Activated CD8-positive, alpha-beta memory T cell treated with anti-CD3 and anti-CD28 coated beads, Interleukin-2, amount 50 U/mL, for 1 hour (primary cell): ENCODE measurements at regions not wholly inside any gene's neighbourhood (a gene's known extent, or its start where the extent isn't known, plus 50 kb on each side); places are given as distances from the start of the nearest gene placed in this dataset.

Experiments
- DNase-seq: peaks from one replicate; pipeline ENCODE4 v3.0.0-alpha.2; 2020; ENCODE audit errors: extremely low read depth

DNA sequence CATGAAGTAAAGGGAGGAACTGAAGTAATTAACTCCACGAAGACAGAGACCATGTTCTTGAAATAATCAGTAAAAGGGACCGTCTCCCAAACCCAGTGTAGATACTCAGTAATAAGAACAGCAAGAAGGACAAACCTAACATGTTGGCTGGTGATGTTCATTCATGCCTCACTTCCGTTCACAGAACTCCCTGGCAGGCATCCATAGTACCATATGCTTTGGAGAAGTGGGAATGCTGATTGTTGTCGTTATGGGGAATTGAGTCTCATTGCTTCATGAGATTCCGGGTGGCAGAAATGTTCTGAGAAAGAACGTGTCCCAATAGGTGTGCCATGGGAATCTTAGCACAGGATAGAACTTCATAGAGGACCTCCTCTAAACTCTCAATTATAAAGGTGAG lies 452.3 kb downstream of the ZSWIM6 start:
- no peak for DNase-seq

- no peak for DNase-seq
Measured at GRCh38 chr5:61788548-61788947, 456.5 kb downstream of the ZSWIM6 start.

DNA sequence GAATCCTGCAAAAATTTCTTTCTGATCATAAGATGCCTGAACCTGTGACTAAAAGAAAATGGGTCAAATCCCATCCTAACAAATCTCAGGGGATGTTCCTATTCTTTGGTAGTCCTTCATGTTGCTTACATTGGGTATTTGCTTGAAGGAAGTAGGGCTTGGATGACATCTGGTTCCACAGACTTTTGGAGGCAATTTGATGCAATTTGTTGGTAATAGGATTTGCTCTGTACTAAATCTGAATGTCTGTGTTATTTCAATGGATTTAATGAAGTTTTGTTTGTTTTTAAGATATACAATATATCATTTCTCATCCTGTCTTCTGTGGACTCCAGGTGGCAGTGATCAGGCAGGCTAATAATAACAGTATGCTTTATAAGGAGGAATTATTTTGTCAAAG lies 457.9 kb downstream of the ZSWIM6 start:
- no peak for DNase-seq

GRCh38 chr5:61790678-61791077 lies 458.6 kb downstream of the ZSWIM6 start:
- no peak for DNase-seq

DNA sequence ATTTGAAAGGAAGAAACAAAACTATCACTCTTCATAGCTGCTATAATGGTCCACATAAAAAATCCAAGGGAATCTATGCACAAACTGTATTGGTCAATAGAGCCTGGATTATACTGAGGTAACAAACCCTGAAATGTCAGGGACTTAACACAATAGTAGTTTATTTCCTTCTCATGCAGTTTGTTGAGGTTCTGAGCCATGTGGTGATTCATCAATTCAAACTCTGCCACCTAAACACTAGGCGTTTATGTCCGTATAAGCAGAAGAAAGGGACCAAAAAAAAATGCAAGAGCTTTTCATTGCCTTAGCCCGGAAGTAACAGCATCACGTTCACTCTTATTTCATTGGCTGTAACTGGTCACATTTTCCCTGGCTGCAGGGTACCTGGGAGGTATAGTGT lies 464.7 kb downstream of the ZSWIM6 start:
- no peak for DNase-seq

GRCh38 chr5:61800450-61800849 lies 468.4 kb downstream of the ZSWIM6 start:
- no peak for DNase-seq

- DNase-seq, result no peak
Measured at GRCh38 chr5:61801174-61801573, 469.1 kb downstream of the ZSWIM6 start.

DNA sequence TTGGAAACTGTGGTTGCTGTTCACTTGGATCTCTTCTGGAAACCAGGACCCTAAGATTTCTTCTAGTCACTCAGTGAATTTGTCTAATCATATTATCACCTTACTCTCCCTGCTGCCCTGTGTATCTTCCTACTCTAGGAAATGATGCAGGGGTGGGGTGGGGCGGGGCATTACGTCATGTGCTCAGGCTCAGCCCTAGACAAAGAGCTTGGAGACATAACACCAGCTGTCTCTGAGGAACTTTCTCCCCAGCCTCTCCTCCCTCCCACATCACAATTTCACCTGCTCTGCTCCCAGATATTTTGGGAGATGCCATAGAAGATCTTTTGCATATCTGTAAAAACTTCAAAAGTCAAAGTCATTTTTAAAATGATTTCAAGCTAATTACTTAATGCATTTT lies 470.4 kb downstream of the ZSWIM6 start:
- DNase-seq, result no peak

- no peak for DNase-seq
Measured at GRCh38 chr5:61805101-61805500, 473.0 kb downstream of the ZSWIM6 start.

GRCh38 chr5:61806491-61807020 lies 474.5 kb downstream of the ZSWIM6 start:
- no peak for DNase-seq

- DNase-seq, result no peak
Measured at GRCh38 chr5:61808091-61808490, 476.0 kb downstream of the ZSWIM6 start.

GRCh38 chr5:61808909-61809308 lies 476.9 kb downstream of the ZSWIM6 start:
- no peak for DNase-seq

DNA sequence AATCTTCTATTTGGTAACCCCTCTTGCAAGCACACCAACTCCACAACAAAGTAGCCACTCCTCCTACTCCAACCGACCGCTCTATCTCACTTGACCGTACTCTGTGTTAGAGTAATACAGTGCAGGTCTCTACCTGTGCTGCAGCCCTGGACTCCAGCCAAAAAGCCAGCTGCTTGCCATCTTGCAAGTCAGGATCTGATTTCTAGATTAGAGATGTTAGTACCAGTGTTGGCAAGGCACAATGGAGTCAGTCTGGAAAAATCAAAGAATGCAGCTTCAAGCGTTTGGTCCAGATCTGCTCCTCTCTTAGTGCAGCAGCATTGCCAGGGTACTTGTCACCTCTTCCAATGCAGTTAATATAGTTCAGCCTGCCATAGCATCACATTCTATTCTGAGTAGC lies 477.6 kb downstream of the ZSWIM6 start:
- no peak for DNase-seq

GRCh38 chr5:61811052-61811451 lies 479.0 kb downstream of the ZSWIM6 start:
- DNase-seq, result no peak

DNA sequence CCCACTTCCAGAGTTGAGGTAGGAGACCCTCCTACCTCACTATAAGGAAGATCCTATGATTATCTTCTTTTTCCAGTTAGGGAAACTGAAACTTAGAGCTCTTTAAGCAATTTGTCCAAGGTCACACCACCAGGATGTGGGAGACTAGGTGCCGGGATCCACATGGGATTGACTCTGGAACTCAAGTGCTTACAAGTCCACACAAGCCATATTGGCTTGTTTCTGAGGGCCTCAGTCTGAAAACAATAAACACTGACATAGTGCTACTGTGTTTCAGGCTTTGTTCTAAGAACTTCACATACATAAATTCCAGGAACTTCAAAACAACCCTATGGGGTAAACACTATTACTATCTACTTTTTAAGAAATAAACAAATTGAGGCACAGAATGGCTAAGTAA lies 481.3 kb downstream of the ZSWIM6 start:
- DNase-seq, result no peak

- DNase-seq, result no peak
Measured at GRCh38 chr5:61815339-61815738, 483.3 kb downstream of the ZSWIM6 start.

DNA sequence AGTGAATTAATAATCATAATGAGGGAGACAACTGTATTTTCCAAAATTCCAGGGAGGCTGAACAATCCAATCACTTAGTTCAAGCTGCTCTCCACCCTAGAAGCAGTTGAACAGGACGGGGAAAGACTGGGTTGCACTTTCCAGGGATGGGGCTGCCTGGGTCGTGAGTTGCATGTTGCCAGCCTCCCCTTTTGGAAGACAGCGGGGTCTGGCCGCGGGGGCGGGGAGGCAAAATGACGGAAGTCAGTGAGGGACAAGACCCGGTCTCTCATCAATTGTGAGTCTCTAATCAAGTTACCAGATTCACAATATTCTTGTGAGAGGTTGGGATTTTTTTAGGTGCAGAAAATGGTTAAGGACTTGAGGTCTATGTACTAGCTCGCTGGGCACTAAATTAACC lies 484.1 kb downstream of the ZSWIM6 start:
- DNase-seq, result no peak

DNA sequence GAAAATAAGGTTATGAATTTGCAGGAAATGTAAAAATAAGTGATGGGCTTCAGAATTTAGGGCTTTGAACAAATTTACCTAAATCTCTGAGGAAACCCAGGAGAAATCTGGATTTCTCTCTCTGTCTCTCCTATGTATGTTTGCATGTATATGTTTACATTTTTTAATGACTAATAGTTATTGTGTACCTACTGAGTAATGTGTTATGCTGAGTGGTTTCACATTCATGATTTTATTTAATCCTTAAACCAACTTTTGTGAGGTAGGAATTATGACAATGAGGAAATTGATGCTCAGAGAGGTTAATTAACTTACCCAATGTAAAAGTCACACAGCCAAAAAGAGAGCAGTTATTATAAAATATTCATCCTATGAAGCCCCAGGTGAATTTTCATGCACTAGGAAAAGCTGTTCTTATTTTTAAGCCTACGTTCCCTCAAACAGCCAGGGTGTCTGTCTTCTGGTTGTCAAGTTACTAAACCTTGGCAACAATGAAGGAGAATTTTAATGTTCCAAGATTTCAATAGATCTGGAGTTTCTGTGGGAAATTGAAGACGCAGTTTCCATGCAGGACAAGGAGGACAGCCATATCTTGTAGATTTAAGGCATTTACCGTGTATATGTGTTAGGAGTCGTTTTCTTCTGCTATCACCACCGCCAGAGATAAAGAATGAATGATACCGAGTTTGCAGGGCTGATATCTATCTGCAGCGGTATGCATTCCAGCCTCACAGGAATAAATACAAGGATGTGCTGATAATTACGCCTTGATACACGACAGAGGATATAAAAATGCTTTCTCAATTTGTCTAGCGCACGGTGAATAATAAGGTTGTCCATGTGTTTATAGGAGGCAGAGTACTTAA lies 484.8 kb downstream of the ZSWIM6 start:
- DNase-seq, result no peak

- DNase-seq, result no peak
Measured at GRCh38 chr5:61817472-61818326, 485.6 kb downstream of the ZSWIM6 start.

- DNase-seq, result no peak
Measured at GRCh38 chr5:61820836-61821235, 485.2 kb upstream of the KIF2A start.

GRCh38 chr5:61821561-61821960 lies 484.4 kb upstream of the KIF2A start:
- no peak for DNase-seq

GRCh38 chr5:61822584-61822983 lies 483.4 kb upstream of the KIF2A start:
- no peak for DNase-seq

DNA sequence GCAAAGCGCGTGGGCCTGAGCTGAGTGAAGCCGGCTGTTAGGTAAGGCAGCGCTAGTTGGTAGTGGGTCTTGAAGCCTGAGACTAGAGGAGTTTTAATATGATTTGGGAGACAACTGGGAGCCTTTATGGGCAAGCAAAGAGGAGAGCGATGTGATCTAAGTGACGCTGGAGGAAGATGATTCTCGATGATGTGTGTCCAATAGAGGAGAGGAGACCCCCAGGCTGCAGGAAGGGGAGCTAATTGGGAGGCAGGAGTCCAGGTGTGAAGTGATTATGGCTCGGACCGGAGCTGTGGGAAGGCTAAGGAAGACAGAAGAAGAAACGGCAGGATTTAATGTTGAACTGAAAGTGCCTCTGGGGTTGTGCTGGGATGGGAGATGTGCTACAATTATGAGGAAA lies 482.9 kb upstream of the KIF2A start:
- no peak for DNase-seq
